ENCODE measurements at regions not wholly inside any gene's neighbourhood (a gene's known extent, or its start where the extent isn't known, plus 50 kb on each side); places are given as distances from the start of the nearest gene placed in this dataset.

DNA sequence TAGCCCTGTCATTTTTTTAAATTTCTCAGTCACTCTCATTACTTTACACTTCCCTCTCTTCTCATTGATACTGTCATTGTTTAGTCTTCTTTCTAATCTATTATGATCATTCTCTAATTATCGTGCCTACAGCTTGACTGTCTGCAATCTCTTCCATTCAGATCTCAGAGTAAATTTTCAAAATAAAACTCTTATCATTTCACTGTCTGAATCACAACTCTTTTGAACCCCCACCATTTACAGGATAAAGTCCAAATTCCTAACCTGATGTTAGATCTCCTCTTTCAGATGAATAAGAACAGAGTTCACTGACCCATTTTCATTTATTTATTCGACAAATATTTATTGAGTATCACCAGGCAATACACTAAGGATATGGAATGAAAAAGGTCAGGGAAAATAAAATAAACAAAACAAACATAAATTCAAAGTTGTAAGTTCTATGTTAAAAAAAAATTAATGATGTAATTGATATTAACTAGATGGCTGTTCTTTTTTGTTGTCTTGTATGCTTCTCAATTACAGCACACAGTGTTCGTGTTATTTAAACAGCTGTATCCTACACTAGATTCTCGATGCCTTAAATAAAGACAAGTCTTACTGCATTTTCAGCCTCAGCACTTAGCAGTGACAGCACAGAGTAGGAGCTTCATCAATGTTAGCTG lies 631.0 kb downstream of the IRS1 start (continued):
- TF ChIP-seq, protein P1, sequence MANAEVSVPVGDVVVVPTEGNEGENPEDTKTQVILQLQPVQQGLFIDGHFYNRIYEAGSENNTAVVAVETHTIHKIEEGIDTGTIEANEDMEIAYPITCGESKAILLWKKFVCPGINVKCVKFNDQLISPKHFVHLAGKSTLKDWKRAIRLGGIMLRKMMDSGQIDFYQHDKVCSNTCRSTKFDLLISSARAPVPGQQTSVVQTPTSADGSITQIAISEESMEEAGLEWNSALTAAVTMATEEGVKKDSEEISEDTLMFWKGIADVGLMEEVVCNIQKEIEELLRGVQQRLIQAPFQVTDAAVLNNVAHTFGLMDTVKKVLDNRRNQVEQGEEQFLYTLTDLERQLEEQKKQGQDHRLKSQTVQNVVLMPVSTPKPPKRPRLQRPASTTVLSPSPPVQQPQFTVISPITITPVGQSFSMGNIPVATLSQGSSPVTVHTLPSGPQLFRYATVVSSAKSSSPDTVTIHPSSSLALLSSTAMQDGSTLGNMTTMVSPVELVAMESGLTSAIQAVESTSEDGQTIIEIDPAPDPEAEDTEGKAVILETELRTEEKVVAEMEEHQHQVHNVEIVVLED (CRISPR knock-in tag; IDR thresholded peaks at IDR 0.05; ENCODE audit: borderline replicate concordance) = no peak
- TF ChIP-seq ZNF891 (CRISPR knock-in tag; IDR thresholded peaks at IDR 0.05) (no peak), DPF2 (CRISPR knock-in tag; IDR thresholded peaks at IDR 0.05; ENCODE audit: borderline replicate concordance, low read depth) (no peak), RAD51 (IDR thresholded peaks at IDR 0.05; ENCODE audit: borderline replicate concordance) (no peak), ZNF556 (CRISPR knock-in tag; IDR thresholded peaks at IDR 0.05; ENCODE audit: borderline replicate concordance) (no peak), ZNF335 (CRISPR knock-in tag; IDR thresholded peaks at IDR 0.05) (no peak), SETDB1 (CRISPR knock-in tag; IDR thresholded peaks at IDR 0.05; ENCODE audit: borderline replicate concordance) (no peak), CBX1 (IDR thresholded peaks at IDR 0.05; ENCODE audit: low read depth) (no peak), NR2F2 (IDR thresholded peaks at IDR 0.05; ENCODE audit: borderline replicate concordance, low read depth) (peak; percentile 64; the same call in 1 of the 2 replicates), HOXA5 (CRISPR knock-in tag; IDR thresholded peaks at IDR 0.05) (no peak), ZSCAN30 (CRISPR knock-in tag; IDR thresholded peaks at IDR 0.05) (no peak), NFIB (CRISPR knock-in tag; IDR thresholded peaks at IDR 0.05; ENCODE audit: borderline replicate concordance) (no peak), SP5 (CRISPR knock-in tag; IDR thresholded peaks at IDR 0.05; ENCODE audit: borderline replicate concordance, low read depth) (peak; percentile 43; the same call in 1 of the 2 replicates), SNAPC2 (CRISPR knock-in tag; IDR thresholded peaks at IDR 0.05) (no peak), CAMTA2 (CRISPR knock-in tag; IDR thresholded peaks at IDR 0.05; ENCODE audit: borderline replicate concordance) (no peak), ZNF558 (CRISPR knock-in tag; IDR thresholded peaks at IDR 0.05; ENCODE audit: borderline replicate concordance) (no peak), ESRRA (CRISPR knock-in tag; IDR thresholded peaks at IDR 0.05; ENCODE audit: low read depth) (no peak)
- TF ChIP-seq, protein P2, sequence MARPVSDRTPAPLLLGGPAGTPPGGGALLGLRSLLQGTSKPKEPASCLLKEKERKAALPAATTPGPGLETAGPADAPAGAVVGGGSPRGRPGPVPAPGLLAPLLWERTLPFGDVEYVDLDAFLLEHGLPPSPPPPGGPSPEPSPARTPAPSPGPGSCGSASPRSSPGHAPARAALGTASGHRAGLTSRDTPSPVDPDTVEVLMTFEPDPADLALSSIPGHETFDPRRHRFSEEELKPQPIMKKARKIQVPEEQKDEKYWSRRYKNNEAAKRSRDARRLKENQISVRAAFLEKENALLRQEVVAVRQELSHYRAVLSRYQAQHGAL (CRISPR knock-in tag; IDR thresholded peaks at IDR 0.05; ENCODE audit: not compliant biosample characterization) = no peak
- TF ChIP-seq, protein P3, sequence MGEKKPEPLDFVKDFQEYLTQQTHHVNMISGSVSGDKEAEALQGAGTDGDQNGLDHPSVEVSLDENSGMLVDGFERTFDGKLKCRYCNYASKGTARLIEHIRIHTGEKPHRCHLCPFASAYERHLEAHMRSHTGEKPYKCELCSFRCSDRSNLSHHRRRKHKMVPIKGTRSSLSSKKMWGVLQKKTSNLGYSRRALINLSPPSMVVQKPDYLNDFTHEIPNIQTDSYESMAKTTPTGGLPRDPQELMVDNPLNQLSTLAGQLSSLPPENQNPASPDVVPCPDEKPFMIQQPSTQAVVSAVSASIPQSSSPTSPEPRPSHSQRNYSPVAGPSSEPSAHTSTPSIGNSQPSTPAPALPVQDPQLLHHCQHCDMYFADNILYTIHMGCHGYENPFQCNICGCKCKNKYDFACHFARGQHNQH (CRISPR knock-in tag; IDR thresholded peaks at IDR 0.05) = no peak
- TF ChIP-seq, protein P4, sequence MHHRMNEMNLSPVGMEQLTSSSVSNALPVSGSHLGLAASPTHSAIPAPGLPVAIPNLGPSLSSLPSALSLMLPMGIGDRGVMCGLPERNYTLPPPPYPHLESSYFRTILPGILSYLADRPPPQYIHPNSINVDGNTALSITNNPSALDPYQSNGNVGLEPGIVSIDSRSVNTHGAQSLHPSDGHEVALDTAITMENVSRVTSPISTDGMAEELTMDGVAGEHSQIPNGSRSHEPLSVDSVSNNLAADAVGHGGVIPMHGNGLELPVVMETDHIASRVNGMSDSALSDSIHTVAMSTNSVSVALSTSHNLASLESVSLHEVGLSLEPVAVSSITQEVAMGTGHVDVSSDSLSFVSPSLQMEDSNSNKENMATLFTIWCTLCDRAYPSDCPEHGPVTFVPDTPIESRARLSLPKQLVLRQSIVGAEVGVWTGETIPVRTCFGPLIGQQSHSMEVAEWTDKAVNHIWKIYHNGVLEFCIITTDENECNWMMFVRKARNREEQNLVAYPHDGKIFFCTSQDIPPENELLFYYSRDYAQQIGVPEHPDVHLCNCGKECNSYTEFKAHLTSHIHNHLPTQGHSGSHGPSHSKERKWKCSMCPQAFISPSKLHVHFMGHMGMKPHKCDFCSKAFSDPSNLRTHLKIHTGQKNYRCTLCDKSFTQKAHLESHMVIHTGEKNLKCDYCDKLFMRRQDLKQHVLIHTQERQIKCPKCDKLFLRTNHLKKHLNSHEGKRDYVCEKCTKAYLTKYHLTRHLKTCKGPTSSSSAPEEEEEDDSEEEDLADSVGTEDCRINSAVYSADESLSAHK (CRISPR knock-in tag; IDR thresholded peaks at IDR 0.05; ENCODE audit: borderline replicate concordance) = no peak
- TF ChIP-seq, protein P5, sequence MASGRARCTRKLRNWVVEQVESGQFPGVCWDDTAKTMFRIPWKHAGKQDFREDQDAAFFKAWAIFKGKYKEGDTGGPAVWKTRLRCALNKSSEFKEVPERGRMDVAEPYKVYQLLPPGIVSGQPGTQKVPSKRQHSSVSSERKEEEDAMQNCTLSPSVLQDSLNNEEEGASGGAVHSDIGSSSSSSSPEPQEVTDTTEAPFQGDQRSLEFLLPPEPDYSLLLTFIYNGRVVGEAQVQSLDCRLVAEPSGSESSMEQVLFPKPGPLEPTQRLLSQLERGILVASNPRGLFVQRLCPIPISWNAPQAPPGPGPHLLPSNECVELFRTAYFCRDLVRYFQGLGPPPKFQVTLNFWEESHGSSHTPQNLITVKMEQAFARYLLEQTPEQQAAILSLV (CRISPR knock-in tag; IDR thresholded peaks at IDR 0.05; ENCODE audit: borderline replicate concordance) = no peak
- TF ChIP-seq, protein P6, sequence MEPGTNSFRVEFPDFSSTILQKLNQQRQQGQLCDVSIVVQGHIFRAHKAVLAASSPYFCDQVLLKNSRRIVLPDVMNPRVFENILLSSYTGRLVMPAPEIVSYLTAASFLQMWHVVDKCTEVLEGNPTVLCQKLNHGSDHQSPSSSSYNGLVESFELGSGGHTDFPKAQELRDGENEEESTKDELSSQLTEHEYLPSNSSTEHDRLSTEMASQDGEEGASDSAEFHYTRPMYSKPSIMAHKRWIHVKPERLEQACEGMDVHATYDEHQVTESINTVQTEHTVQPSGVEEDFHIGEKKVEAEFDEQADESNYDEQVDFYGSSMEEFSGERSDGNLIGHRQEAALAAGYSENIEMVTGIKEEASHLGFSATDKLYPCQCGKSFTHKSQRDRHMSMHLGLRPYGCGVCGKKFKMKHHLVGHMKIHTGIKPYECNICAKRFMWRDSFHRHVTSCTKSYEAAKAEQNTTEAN (CRISPR knock-in tag; conservative IDR thresholded peaks at IDR 0.05) = no peak
